ENCODE measurements at regions not wholly inside any gene's neighbourhood (a gene's known extent, or its start where the extent isn't known, plus 50 kb on each side); places are given as distances from the start of the nearest gene placed in this dataset.

- no peaks in the 10 kb centered on the region for H3K36me3 ChIP-seq (ENCODE audit: control insufficient read depth in 4 of 4, insufficient read depth in 3 of 4, low read depth in 1 of 4, low read length in 3 of 4)
- DNase-seq (ENCODE audit: low spot score) = no peak
Measured at GRCh38 chr12:91792597-91792996, 353.0 kb downstream of the BTG1 start.

More at GRCh38 chr12:91792597-91792996, 353.0 kb downstream of the BTG1 start:
- H3K4me3 ChIP-seq (ENCODE audit: low read depth in 1 of 3, low read length in 3 of 3) = no peak overlapping the region
- H3K4me1 ChIP-seq (ENCODE audit: control insufficient read depth in 4 of 4, insufficient read depth in 4 of 4, low read length in 3 of 4) = no peaks in the 10 kb centered on the region
- WGBS = 89% methylated on average over 1 of the region's 1 CpG
- H3K9ac ChIP-seq (ENCODE audit: low read depth in 1 of 2, low read length in 2 of 2) = no peak overlapping the region
- no peak overlapping the region for H3K27ac ChIP-seq (ENCODE audit: low read depth in 1 of 2, low read length in 2 of 2)
- TF ChIP-seq HNF4A (conservative IDR thresholded peaks at IDR 0.05) (no peak), MAX (IDR thresholded peaks at IDR 0.05) (no peak), JUND (IDR thresholded peaks at IDR 0.05) (no peak), NR2F2 (IDR thresholded peaks at IDR 0.05) (no peak), FOXA2 (IDR thresholded peaks at IDR 0.05) (no peak), ZBTB33 (IDR thresholded peaks at IDR 0.05) (no peak), RAD21 (IDR thresholded peaks at IDR 0.05) (no peak), EGR1 (IDR thresholded peaks at IDR 0.05; ENCODE audit: low read depth in 2 of 2) (no peak), ATF3 (IDR thresholded peaks at IDR 0.05) (no peak), GABPA (IDR thresholded peaks at IDR 0.05 in 1 of 2, conservative IDR thresholded peaks at IDR 0.05 in 1 of 2) (no peak), REST (IDR thresholded peaks at IDR 0.05) (no peak), FOXA1 (IDR thresholded peaks at IDR 0.05) (no peak)
- H3K9me3 ChIP-seq (ENCODE audit: control insufficient read depth in 4 of 4, low read length in 3 of 4) = no peaks in the 10 kb centered on the region
- H3K27me3 ChIP-seq (ENCODE audit: control insufficient read depth in 4 of 4, insufficient read depth in 4 of 4, low read length in 3 of 4) = no peaks in the 10 kb centered on the region

Data from liver (tissue), 7 donors.